ENCODE measurements at regions not wholly inside any gene's neighbourhood (a gene's known extent, or its start where the extent isn't known, plus 50 kb on each side); places are given as distances from the start of the nearest gene placed in this dataset.

GRCh38 chr1:29746076-29746665 lies 509.8 kb downstream of the PTPRU start:
- dilution Hi-C loops (cut with MboI; ENCODE audit: extremely low pct_ligation_motif_present, low sequenced_read_pairs): no loop called here
- H2AFZ ChIP-seq (ENCODE audit: control insufficient read depth, low read length): no peak overlapping the region

GRCh38 chr1:29744684-29745490 lies 508.6 kb downstream of the PTPRU start:
- Histone ChIP-seq H4K20me1 (ENCODE audit: control insufficient read depth, extremely low read depth, insufficient read depth, low read length) (no peaks in the 10 kb centered on the region), H3K4me3 (ENCODE audit: control insufficient read depth in 2 of 3, extremely low read depth in 1 of 3, insufficient read depth in 2 of 3, low read depth in 1 of 3, low read length in 3 of 3) (no peak overlapping the region), H3K27me3 (ENCODE audit: control insufficient read depth, extremely low read depth, insufficient read depth, low read length) (peaks cover 16% of the 10 kb centered on the region), H2AFZ (ENCODE audit: control insufficient read depth, low read length) (no peak overlapping the region), H3K9ac (ENCODE audit: control insufficient read depth, extremely low read depth, insufficient read depth, low read length) (no peak overlapping the region), H3K27ac (ENCODE audit: control insufficient read depth, insufficient read depth, low read length) (no peak overlapping the region), H3K4me2 (ENCODE audit: control insufficient read depth, extremely low read depth, insufficient read depth, low read depth, low read length) (no peak overlapping the region), H3K79me2 (ENCODE audit: control insufficient read depth, insufficient read depth, low read length) (no peaks in the 10 kb centered on the region), H3K4me1 (ENCODE audit: control insufficient read depth, extremely low read depth, insufficient read depth, low read length) (no peaks in the 10 kb centered on the region), H3K36me3 (ENCODE audit: control insufficient read depth in 2 of 2, extremely low read depth in 1 of 2, insufficient read depth in 2 of 2, low read length in 2 of 2) (no peaks in the 10 kb centered on the region), H3K9me3 (ENCODE audit: control insufficient read depth, low read depth, low read length) (no peaks in the 10 kb centered on the region), H3K9me1 (ENCODE audit: control insufficient read depth, extremely low read depth, insufficient read depth, low read length) (no peaks in the 10 kb centered on the region)
- DNase-seq (ENCODE audit: low read depth, low spot score) (no peak), FAIRE-seq (no peak)
- dilution Hi-C loops (cut with MboI; ENCODE audit: extremely low pct_ligation_motif_present, low sequenced_read_pairs): no loop called here
- TF ChIP-seq EZH2 (IDR thresholded peaks at IDR 0.05; ENCODE audit: low read length) (no peak), CTCF (optimal IDR thresholded peaks at IDR 0.05 in 1 of 3, IDR thresholded peaks at IDR 0.05 in 1 of 3, conservative IDR thresholded peaks at IDR 0.05 in 1 of 3; ENCODE audit: extremely low read depth in 1 of 3, insufficient read depth in 2 of 3, low read length in 3 of 3) (no peak)

More at GRCh38 chr1:29746076-29746665, 509.8 kb downstream of the PTPRU start:
- Histone ChIP-seq H3K27me3 (ENCODE audit: control insufficient read depth, extremely low read depth, insufficient read depth, low read length) (peaks cover 11% of the 10 kb centered on the region), H3K9me3 (ENCODE audit: control insufficient read depth, low read depth, low read length) (no peaks in the 10 kb centered on the region), H3K9ac (ENCODE audit: control insufficient read depth, extremely low read depth, insufficient read depth, low read length) (no peak overlapping the region), H3K36me3 (ENCODE audit: control insufficient read depth in 2 of 2, extremely low read depth in 1 of 2, insufficient read depth in 2 of 2, low read length in 2 of 2) (no peaks in the 10 kb centered on the region), H3K27ac (ENCODE audit: control insufficient read depth, insufficient read depth, low read length) (no peak overlapping the region), H3K4me3 (ENCODE audit: control insufficient read depth in 2 of 3, extremely low read depth in 1 of 3, insufficient read depth in 2 of 3, low read depth in 1 of 3, low read length in 3 of 3) (no peak overlapping the region), H3K79me2 (ENCODE audit: control insufficient read depth, insufficient read depth, low read length) (no peaks in the 10 kb centered on the region), H3K9me1 (ENCODE audit: control insufficient read depth, extremely low read depth, insufficient read depth, low read length) (no peaks in the 10 kb centered on the region), H4K20me1 (ENCODE audit: control insufficient read depth, extremely low read depth, insufficient read depth, low read length) (no peaks in the 10 kb centered on the region), H3K4me1 (ENCODE audit: control insufficient read depth, extremely low read depth, insufficient read depth, low read length) (no peaks in the 10 kb centered on the region), H3K4me2 (ENCODE audit: control insufficient read depth, extremely low read depth, insufficient read depth, low read depth, low read length) (no peak overlapping the region)
- DNase-seq (ENCODE audit: low read depth, low spot score): no peak
- no peak for FAIRE-seq
- TF ChIP-seq CTCF (optimal IDR thresholded peaks at IDR 0.05 in 1 of 3, IDR thresholded peaks at IDR 0.05 in 1 of 3, conservative IDR thresholded peaks at IDR 0.05 in 1 of 3; ENCODE audit: extremely low read depth in 1 of 3, insufficient read depth in 2 of 3, low read length in 3 of 3) (no peak), EZH2 (IDR thresholded peaks at IDR 0.05; ENCODE audit: low read length) (no peak)

Data from keratinocyte (primary cell).